GM18868 (cell line): ENCODE measurements at regions not wholly inside any gene's neighbourhood (a gene's known extent, or its start where the extent isn't known, plus 50 kb on each side); places are given as distances from the start of the nearest gene placed in this dataset.
A peak's percentile ranks its signal among the peaks of the same experiment; 100 is the strongest.
"Not testable (repeated sequence)": the region's sequence is repeated elsewhere in the genome, so short reads cannot be mapped to it uniquely, and the experiment has no call there.

Source experiments
- ATAC-seq: cut with Tn5 transposase; IDR thresholded peaks from one replicate; pipeline ENCODE4 v1.9.1; 2021; ENCODE audit warnings: mild to moderate bottlenecking, moderate library complexity; ENCODE audit not compliant: unreplicated experiment

DNA sequence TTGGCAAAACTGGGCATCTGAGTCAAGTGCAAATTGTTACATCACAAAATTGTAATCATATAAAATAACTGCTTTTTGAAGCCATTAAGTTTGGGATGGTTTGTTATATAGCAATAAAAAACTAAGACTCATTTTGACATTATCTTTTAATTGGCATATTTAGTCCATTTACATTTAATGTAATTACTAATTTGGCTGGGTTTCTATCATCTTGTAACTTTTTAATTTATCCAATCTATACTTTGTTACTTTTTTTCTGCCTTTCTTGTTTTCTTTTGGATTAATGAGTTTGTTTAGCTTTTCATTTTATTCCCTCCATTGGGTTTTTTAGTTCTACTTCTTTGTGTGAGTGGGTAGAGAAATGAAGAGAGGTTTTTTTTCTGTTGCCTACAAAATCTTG, 76.3 kb downstream of the DRAM2 start:
- no peak for ATAC-seq

DNA sequence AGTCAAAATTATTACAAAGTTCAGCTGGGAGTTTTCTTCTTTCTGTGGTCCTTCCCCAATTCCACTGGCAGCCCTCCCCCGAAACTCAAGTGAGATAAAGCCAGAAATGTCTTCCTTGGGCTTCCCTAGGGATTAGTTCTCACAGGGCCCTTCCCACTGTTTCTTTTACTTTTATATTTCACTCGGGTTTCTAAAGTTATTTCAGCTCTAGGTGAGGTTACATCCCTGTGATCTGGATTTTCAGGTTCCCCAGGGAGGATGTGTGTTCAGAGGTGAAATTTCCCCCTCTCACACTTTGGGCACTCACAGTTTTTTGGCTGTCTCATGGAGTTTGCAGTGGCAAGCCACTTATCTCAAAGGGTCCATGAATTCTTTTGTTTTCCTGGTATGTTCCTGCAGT, 77.3 kb downstream of the DRAM2 start:
- ATAC-seq: no peak

- no peak for ATAC-seq
These were observed 77.8 kb downstream of the DRAM2 start for GRCh38 chr1:111062081-111062480.

GRCh38 chr1:111054656-111055055, 85.2 kb downstream of the DRAM2 start:
- ATAC-seq: no peak

GRCh38 chr1:111052246-111052645, 87.6 kb downstream of the DRAM2 start:
- ATAC-seq: no peak

DNA sequence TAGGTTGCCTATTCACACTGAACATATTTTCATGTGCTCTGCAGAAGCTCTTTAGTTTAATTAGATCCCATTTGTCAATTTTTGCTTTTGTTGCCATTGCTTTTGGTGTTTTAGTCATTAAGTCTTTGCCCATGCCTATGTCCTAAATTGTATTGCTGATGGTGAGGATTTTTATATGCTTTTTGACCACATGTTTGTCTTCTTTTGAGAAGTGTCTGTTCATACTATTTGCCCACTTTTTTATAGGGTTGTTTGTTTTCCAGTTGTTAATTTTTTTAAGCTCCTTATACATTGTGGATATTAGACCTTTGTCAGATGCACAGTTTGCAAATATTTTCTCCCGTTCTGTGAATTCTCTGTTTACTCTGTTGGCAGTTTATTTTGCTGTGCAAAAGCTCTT, 84.5 kb upstream of the LRIF1 start:
- not testable (repeated sequence) for ATAC-seq

DNA sequence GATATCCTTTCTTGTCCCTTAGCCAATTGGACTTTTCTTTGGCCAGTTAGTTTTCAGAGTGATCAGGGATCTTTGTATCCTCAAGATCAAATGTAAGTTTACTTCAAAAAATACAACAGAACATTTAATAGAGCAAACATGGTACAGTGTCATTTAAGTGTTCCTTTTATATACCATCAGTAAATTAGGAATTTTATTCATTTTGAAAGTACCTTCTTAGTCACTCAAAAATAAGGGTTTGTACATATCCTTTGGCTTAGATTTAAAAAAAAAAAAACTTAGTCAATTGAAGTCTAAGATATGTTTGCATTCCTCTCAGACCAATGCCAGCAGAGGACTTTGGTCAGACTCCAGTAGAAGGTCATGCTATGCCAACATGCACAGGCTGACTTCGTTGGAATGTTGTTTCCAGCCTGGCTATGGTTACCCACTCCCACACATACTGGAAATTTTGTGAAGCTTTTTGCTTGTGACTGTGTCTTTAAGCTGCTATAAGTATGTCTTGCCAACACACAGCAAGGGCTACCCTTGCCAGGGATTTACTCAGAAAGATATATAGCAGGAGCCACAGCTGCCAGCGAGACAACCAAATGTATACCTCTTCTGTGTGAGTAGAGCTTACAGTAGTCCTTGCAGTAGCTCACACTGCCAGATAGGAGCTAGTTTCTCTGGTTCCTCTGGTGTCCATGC, 81.5 kb upstream of the LRIF1 start:
- ATAC-seq: no peak

- ATAC-seq: no peak
These were observed 68.7 kb upstream of the LRIF1 start for GRCh38 chr1:111032295-111032897.

DNA sequence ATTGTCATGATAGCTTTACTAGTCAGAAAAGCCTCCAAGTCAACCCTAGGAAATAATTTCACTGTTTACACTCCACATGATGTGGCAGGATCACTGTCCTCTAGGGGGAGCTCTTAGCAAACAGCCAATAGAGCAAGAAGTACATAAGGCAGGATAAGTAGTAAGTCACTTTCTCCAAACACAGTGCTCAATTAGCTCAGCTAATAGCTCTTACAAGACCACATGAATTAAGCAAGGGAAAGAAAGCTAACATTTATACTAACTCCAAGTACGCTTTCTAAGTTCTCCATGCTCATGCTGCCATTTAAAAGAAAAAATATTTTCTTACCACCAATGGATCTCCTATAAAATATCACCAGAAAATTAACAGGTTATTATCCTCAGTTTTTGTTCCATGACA, 66.9 kb upstream of the LRIF1 start:
- peak; percentile 53 for ATAC-seq

DNA sequence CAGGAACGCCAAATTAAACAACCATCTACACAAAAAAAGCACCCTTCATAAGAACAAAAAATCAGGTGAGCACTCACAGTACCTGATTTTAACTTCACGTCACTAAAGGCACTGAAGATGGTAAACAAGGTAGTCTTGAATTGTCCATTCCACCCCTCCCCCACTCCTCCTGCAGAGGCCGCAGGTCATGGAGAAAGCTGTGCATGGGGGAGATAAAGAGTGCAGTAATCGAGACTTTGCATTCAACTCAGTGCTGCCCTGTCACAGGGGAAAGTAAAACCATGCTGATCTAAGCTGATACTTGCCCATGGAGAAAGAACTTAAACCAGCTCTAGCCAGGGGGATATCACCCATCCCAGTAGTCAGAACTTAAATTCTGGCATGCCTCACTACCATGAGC, 61.4 kb upstream of the LRIF1 start:
- no peak for ATAC-seq

GRCh38 chr1:111015222-111015621, 51.5 kb upstream of the LRIF1 start:
- ATAC-seq: no peak
